ENCODE measurements at regions not wholly inside any gene's neighbourhood (a gene's known extent, or its start where the extent isn't known, plus 50 kb on each side); places are given as distances from the start of the nearest gene placed in this dataset.

- TF ChIP-seq CTCF (IDR thresholded peaks at IDR 0.05; ENCODE audit: low read depth, low read length) (no peak), POLR2A (IDR thresholded peaks at IDR 0.05; ENCODE audit: extremely low read depth, insufficient read length) (no peak), MYC (IDR thresholded peaks at IDR 0.05; ENCODE audit: low read depth, low read length) (no peak)
- TF ChIP-seq, protein P1, sequence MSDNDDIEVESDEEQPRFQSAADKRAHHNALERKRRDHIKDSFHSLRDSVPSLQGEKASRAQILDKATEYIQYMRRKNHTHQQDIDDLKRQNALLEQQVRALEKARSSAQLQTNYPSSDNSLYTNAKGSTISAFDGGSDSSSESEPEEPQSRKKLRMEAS (IDR thresholded peaks at IDR 0.05; ENCODE audit: low read depth, low read length), result no peak
These were observed 57.3 kb upstream of the TAF11L2 start for GRCh38 chr5:17440766-17441165.

Measured in NB4 (cell line).